ENCODE measurements at regions not wholly inside any gene's neighbourhood (a gene's known extent, or its start where the extent isn't known, plus 50 kb on each side); places are given as distances from the start of the nearest gene placed in this dataset.

DNA sequence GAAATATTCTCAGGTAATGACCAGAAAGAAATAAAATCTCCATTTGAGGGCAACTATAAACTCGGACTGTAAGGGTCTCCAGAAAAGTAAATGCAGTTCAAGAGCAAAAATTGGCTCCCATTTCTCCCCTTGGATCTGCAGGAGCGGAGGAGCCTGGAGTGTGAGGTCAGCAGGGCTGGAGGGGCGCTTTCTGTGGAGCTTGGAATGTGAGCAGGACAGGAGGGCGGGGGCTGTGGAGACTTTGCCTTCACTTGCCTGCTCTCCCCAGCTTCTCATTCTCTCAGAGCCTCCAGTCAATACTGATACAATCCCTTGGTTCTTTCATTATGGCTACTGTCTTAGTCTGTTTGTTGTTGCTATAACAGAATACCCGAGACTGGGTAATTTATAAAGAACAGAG, 162.8 kb upstream of the ANKH start:
- TF ChIP-seq POLR2A (IDR thresholded peaks at IDR 0.05; ENCODE audit: low read depth, low read length) (no peak), EZH2 (IDR thresholded peaks at IDR 0.05; ENCODE audit: borderline replicate concordance, low read depth, low read length, severe bottlenecking) (no peak)

Data from endothelial cell of umbilical vein (primary cell).